Neural cell (in vitro differentiated cells): ENCODE measurements at regions not wholly inside any gene's neighbourhood (a gene's known extent, or its start where the extent isn't known, plus 50 kb on each side); places are given as distances from the start of the nearest gene placed in this dataset.

Experiments used
- CTCF ChIP-seq: fragments of 450-650 bp; IDR thresholded peaks from 2 replicates; pipeline ENCODE4 v1.5.1; 2014; ENCODE audit warnings: antibody characterized with exemption, mild to moderate bottlenecking, moderate library complexity; ENCODE audit not compliant: poor library complexity, severe bottlenecking
- POLR2AphosphoS5 ChIP-seq: IDR thresholded peaks from 2 replicates; pipeline ENCODE4 v1.6.1; 2012

DNA sequence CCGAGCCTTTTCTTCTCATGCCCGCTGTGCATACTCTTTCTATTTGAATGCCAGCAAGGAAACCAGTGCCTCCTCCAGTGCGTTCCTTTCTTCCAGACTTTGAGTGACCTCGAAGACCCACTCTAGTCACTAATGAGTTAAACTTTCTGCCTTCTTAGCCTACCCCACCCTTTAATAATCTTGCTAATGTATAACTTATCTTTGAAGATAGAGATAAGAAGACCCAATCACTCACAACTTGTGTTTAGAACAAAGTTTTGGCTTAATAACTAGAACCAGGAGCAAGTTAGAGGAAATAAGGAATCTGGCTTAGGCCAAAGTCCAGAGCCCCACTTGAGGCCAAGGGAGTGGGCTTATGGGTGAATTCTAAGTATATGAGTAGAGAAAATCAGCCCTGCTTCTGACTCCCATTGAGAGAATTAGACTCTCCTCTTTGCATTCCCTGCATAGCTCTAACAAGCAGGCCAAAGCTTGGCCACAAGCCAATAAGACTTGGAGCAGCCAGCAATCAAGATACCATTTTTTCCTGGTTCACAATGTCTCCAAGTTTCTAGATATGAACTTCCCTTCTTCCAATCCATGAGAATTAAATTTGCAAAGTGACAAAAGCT, 181.5 kb upstream of the PIK3R1 start:
- TF ChIP-seq POLR2AphosphoS5 (no peak), CTCF (no peak)
